Common myeloid progenitor, CD34-positive (primary cell): ENCODE measurements at regions not wholly inside any gene's neighbourhood (a gene's known extent, or its start where the extent isn't known, plus 50 kb on each side); places are given as distances from the start of the nearest gene placed in this dataset.
A peak's percentile ranks its signal among the peaks of the same experiment; 100 is the strongest.

Experiments
- CTCF ChIA-PET: fragments of 350-600 bp; sonication (Branson Sonifier 250); formaldehyde crosslinking; loops from one replicate; lab custom pipeline; 2021; ENCODE audit warnings: antibody characterized with exemption; lab: Charles Lee
- POLR2A ChIA-PET: fragments of 350-600 bp; sonication (Branson Sonifier 250); formaldehyde crosslinking; loops from one replicate; lab custom pipeline; 2021; ENCODE audit warnings: antibody characterized with exemption; lab: Charles Lee
- DNase-seq, 3 donors: peaks; one replicate each; pipeline versions ENCODE4 v3.0.0 to v3.0.0-alpha.2; 2013
- H3K27ac ChIP-seq, 2 experiments: 1 replicate in 1 of 2; 2 replicates in 1 of 2; pipeline ENCODE4 v1.7.0; 2013; ENCODE audit warnings: inconsistent platforms in 2 of 2, low read length in 2 of 2, mild to moderate bottlenecking in 2 of 2, low read depth in 1 of 2, moderate library complexity in 1 of 2; ENCODE audit not compliant: severe bottlenecking in 2 of 2, insufficient read depth in 1 of 2, poor library complexity in 1 of 2
- H3K27me3 ChIP-seq, 5 experiments: replicated peaks in 2 of 5; 1 replicate in 3 of 5; 2 replicates in 2 of 5; pipeline versions ENCODE4 v1.6.1 to v1.7.0; 2013; ENCODE audit warnings: low read length in 4 of 5, mild to moderate bottlenecking in 2 of 5, moderate library complexity in 2 of 5, inconsistent platforms in 1 of 5; ENCODE audit not compliant: insufficient read depth in 5 of 5, control insufficient read depth in 4 of 5
- H3K36me3 ChIP-seq, 4 experiments: 1 replicate in 2 of 4; 2 replicates in 2 of 4; pipeline versions ENCODE4 v1.6.1 to v1.7.0; 2013; ENCODE audit warnings: low read length in 3 of 4, control low read depth in 1 of 4, mild to moderate bottlenecking in 1 of 4; ENCODE audit not compliant: control insufficient read depth in 4 of 4, insufficient read depth in 4 of 4
- H3K4me1 ChIP-seq, 4 experiments: 1 replicate in 3 of 4; 2 replicates in 1 of 4; pipeline versions ENCODE4 v1.6.1 to v1.7.1; 2013; ENCODE audit warnings: low read length in 3 of 4, mild to moderate bottlenecking in 3 of 4, control low read depth in 1 of 4, inconsistent platforms in 1 of 4, moderate library complexity in 1 of 4; ENCODE audit not compliant: control insufficient read depth in 4 of 4, insufficient read depth in 4 of 4; ENCODE audit errors: control extremely low read depth in 1 of 4
- H3K4me3 ChIP-seq, 7 experiments: 1 replicate in 4 of 7; 2 replicates in 3 of 7; pipeline versions ENCODE4 v1.5.1 to v1.7.0; 2013; ENCODE audit warnings: mild to moderate bottlenecking in 7 of 7, low read length in 6 of 7, moderate library complexity in 6 of 7, inconsistent platforms in 2 of 7, low read depth in 2 of 7, control low read depth in 1 of 7; ENCODE audit not compliant: insufficient read depth in 4 of 7, control insufficient read depth in 1 of 7; ENCODE audit errors: extremely low read depth in 1 of 7
- H3K9me3 ChIP-seq, 5 experiments: 1 replicate in 4 of 5; 2 replicates in 1 of 5; pipeline versions ENCODE4 v1.6.1 to v1.7.1; 2013; ENCODE audit warnings: low read length in 4 of 5, mild to moderate bottlenecking in 2 of 5, inconsistent platforms in 1 of 5, low read depth in 1 of 5, moderate library complexity in 1 of 5; ENCODE audit not compliant: control insufficient read depth in 4 of 5, insufficient read depth in 2 of 5; ENCODE audit errors: control extremely low read depth in 1 of 5
- WGBS: methylation state at CpG from one replicate; pipeline ENCODE4 v1.1.5; 2013; ENCODE audit not compliant: insufficient coverage; 5-methylcytosine and 5-hydroxymethylcytosine counted together

DNA sequence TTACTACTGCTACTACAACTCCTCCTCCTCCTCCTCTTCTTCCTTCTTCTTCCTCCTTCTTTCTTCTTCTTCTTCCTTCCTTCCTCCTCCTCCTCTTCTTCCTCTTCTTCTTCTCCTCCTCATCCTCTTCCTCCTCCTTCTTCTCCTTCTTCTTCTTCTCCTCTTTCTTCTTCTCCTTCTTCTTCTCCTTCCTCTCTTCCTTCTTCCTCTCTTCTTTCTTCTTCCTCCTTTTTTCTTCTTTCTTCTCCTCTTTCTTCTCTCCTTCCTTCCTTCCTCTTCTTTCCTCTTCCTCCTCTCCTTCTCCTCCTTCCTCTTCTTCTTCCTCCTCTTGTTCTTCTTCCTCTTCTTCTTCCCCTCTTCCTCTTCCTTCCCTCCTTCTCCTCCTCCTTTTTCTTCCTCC, 94.7 kb upstream of the MYO16 start:
- no peak overlapping the region for H3K4me3 ChIP-seq
- H3K27ac ChIP-seq = no peak overlapping the region
- POLR2A ChIA-PET = no interaction called here
- CTCF ChIA-PET = no interaction called here
- no peaks in the 10 kb centered on the region for H3K9me3 ChIP-seq
- peaks cover 0 to 2% (median 0%) of the 10 kb centered on the region in 5 experiments for H3K27me3 ChIP-seq
- no peak for DNase-seq
- H3K4me1 ChIP-seq = no peaks in the 10 kb centered on the region
- no peaks in the 10 kb centered on the region for H3K36me3 ChIP-seq

DNA sequence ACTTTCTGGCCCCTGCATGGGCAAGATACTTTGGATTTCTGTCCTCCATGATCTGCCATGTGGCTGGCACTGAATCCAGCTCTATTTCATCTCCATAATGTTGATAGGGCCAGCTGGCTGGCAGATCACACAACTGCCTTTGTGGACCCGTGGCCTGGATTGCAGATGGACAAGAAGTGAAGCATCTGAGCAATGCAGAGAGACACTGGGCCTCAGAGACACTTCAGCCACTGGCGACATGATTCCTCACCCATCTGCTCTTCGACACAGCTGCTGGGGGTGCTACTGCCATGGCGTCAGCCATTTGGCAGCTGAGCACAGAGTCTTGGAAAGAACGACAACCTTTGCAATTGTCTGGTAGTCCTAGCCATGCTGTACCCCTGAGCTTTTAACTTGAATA, 79.5 kb upstream of the MYO16 start:
- H3K27ac ChIP-seq = no peak overlapping the region
- H3K4me1 ChIP-seq = no peaks in the 10 kb centered on the region
- ChIA-PET POLR2A (no interaction called here), CTCF (no interaction called here)
- WGBS = 98% methylated on average over 5 of the region's 5 CpGs
- no peak overlapping the region for H3K4me3 ChIP-seq
- no peaks in the 10 kb centered on the region for H3K9me3 ChIP-seq
- no peaks in the 10 kb centered on the region for H3K27me3 ChIP-seq
- DNase-seq = no peak
- no peaks in the 10 kb centered on the region for H3K36me3 ChIP-seq

DNA sequence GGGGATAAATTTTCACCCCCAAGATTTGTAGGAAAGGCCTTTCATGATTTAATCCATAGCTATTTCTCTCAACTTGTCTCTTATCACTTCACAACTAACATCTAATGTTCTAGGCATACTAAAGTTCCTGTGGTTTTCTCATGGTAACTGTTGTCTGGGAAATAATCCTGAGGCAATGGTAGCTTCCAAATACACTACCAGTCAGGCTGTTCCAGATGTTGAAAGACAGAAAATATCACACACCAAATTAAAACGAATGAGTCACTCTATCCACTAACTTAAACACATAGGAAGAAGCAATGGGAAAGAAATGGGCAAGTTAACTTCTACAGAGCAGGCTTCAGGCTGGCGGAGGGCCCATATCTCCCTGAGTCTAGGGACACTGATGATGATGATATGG, 77.7 kb upstream of the MYO16 start:
- Histone ChIP-seq H3K4me3 (no peak overlapping the region), H3K36me3 (no peaks in the 10 kb centered on the region), H3K9me3 (no peaks in the 10 kb centered on the region), H3K4me1 (no peaks in the 10 kb centered on the region), H3K27ac (no peak overlapping the region), H3K27me3 (no peaks in the 10 kb centered on the region)
- WGBS = 90% methylated on average over 1 of the region's 2 CpGs
- DNase-seq = no peak
- ChIA-PET POLR2A (no interaction called here), CTCF (no interaction called here)

DNA sequence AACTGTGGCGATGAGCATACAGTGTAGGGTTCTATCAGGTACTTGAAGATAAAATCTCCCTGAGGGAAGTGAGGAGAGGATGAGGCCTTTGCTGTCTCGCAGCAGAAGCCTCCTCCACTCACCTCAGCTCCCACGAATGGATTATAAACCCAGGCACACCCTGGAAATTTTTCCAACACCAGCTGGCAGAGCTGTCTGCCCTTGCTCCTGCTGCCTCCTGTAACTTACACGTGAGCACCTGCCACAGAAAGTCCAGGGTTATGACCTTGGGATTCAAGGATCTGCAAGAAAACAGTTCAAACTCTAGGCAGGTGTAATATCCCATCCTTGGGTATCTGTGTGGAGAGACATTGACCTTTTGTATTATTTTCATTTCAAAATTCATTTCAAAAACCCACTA, 70.9 kb upstream of the MYO16 start:
- 81% methylated on average over 4 of the region's 4 CpGs for WGBS
- CTCF ChIA-PET = no interaction called here

DNA sequence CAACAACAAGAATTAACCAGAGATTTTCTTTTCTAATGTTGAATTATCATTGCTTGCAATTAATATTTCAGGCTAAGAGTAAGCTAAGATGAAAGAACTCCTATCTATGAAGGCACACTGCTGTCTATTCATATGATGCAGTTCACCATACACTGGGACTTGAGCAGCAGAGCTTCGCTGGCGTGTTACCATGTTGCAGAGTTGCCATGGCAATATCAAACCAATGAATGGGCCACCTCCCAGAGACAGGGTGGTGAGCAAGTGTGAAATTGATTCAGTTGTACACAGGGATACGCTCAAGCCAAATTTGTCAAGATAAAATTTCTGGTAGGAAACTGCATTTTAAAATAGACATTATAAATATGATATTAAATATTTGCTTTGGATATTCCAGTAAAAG, 69.3 kb upstream of the MYO16 start:
- no peaks in the 10 kb centered on the region for H3K36me3 ChIP-seq
- no peaks in the 10 kb centered on the region for H3K9me3 ChIP-seq
- no peak overlapping the region for H3K27ac ChIP-seq
- H3K27me3 ChIP-seq = peaks cover 0 to 2% (median 0%) of the 10 kb centered on the region in 5 experiments
- WGBS = 100% methylated on average over 2 of the region's 3 CpGs
- CTCF ChIA-PET = no interaction called here
- POLR2A ChIA-PET = no interaction called here
- peak in 1 of 3 donors; percentile 5 for DNase-seq
- H3K4me3 ChIP-seq = no peak overlapping the region
- no peaks in the 10 kb centered on the region for H3K4me1 ChIP-seq

More for the DNA sequence above, 70.9 kb upstream of the MYO16 start:
- Histone ChIP-seq H3K9me3 (no peaks in the 10 kb centered on the region), H3K27ac (no peak overlapping the region), H3K4me1 (no peaks in the 10 kb centered on the region), H3K36me3 (no peaks in the 10 kb centered on the region), H3K27me3 (peaks cover 0 to 2% (median 0%) of the 10 kb centered on the region in 5 experiments), H3K4me3 (no peak overlapping the region)
- POLR2A ChIA-PET = no interaction called here
- no peak for DNase-seq

DNA sequence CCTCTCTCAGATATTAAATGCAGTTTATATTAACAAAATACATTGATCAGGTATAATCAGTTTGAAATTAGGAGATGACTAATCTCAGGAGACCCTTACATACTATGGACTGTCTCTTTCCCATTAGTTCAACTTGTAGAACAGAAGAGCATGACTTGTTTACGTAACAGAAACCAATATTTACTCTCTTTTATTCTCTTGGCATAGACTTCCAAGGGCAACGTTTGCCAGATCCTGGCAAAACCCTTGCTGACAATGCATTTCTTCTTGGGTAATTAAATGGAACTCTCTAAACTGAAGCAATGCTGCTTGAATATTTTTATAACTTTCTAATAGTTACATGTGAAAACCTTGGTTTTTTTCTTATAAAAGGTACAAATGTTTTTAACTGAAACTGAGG, 68.3 kb upstream of the MYO16 start:
- Histone ChIP-seq H3K36me3 (no peaks in the 10 kb centered on the region), H3K27ac (no peak overlapping the region), H3K27me3 (peaks cover 0 to 2% (median 0%) of the 10 kb centered on the region in 5 experiments), H3K4me1 (no peaks in the 10 kb centered on the region), H3K4me3 (no peak overlapping the region), H3K9me3 (no peaks in the 10 kb centered on the region)
- CTCF ChIA-PET = no interaction called here
- no peak for DNase-seq
- POLR2A ChIA-PET = no interaction called here
- WGBS = 29% methylated on average over 1 of the region's 2 CpGs

DNA sequence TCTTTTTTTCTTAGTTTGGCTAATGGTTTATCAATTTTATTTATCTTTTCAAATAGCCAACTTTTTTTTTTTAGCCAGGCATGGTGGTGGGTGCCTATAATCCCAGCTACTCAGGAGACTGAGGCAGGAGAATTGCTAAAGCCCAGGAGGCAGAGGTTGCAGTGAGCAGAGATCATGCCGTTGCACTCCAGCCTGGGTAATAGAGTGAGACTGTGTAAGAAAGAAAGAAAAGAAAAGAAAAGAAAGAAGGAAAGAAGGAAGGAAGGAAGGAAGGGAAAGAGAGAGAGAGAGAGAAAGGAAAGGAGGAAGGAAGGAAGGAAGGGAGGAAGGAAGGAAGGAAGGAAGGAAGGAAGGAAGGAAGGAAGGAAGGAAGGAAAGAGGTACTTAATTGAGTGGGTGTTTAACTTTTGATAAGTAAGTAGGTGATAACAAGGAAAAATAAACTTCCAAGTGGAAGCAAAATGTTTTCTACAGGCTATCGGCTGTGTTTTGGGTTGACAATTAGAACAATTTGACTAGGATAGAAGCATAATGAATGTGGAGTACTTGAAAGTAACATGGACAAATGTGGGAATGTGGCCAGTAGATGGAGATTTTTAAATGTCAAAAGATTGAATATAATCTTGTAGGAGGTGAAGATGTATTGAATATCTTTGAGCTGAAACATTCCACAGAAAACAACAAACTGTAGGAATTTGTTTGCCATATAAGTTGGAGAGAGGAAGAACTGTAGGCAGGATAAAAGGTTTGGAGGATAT, 62.8 kb upstream of the MYO16 start:
- WGBS = 86% methylated on average over 2 of the region's 2 CpGs

More for the DNA sequence above, 62.8 kb upstream of the MYO16 start:
- no peak overlapping the region for H3K27ac ChIP-seq
- H3K27me3 ChIP-seq = no peaks in the 10 kb centered on the region
- POLR2A ChIA-PET = no interaction called here
- no peak for DNase-seq
- no peaks in the 10 kb centered on the region for H3K4me1 ChIP-seq
- no peaks in the 10 kb centered on the region for H3K36me3 ChIP-seq
- H3K4me3 ChIP-seq = no peak overlapping the region
- CTCF ChIA-PET = no interaction called here
- H3K9me3 ChIP-seq = no peaks in the 10 kb centered on the region
